ENCODE measurements at regions not wholly inside any gene's neighbourhood (a gene's known extent, or its start where the extent isn't known, plus 50 kb on each side); places are given as distances from the start of the nearest gene placed in this dataset.

- H3K27me3 Mint-ChIP-seq (ENCODE audit: insufficient read depth, low read depth, poor library complexity), result peaks cover 6% of the 10 kb centered on the region
- Histone ChIP-seq H3K4me2 (no peak overlapping the region), H3K4me1 (ENCODE audit: insufficient read depth) (no peaks in the 10 kb centered on the region), H3K79me2 (replicated peaks; ENCODE audit: insufficient read depth) (no peaks in the 10 kb centered on the region), H3K27me3 (ENCODE audit: insufficient read depth) (no peaks in the 10 kb centered on the region), H4K20me1 (replicated peaks; ENCODE audit: insufficient read depth) (no peaks in the 10 kb centered on the region), H3K27ac (ENCODE audit: low read depth) (no peak overlapping the region), H3K36me3 (ENCODE audit: insufficient read depth) (no peaks in the 10 kb centered on the region), H2AFZ (no peak overlapping the region), H3F3A (replicated peaks; ENCODE audit: low read depth) (no peaks in the 10 kb centered on the region), H3K4me3 (no peak overlapping the region), H3K9me2 (ENCODE audit: insufficient read depth) (no peaks in the 10 kb centered on the region)
- H3K27ac Mint-ChIP-seq, result no peak overlapping the region
- H3K4me1 Mint-ChIP-seq, result peaks cover 1% of the 10 kb centered on the region; the same call in 2 of the 3 replicates
- peaks cover 9% of the 10 kb centered on the region; the same call in 2 of the 3 replicates for H3K9me3 Mint-ChIP-seq
- no peak overlapping the region for H3K4me3 Mint-ChIP-seq
- no peak for ATAC-seq
- DNase-seq (ENCODE audit: low spot score), result no peak
- TF ChIP-seq REST (IDR thresholded peaks at IDR 0.05; ENCODE audit: unreplicated experiment), result no peak
- TF ChIP-seq ZNF114 (CRISPR knock-in tag; IDR thresholded peaks at IDR 0.05), result no peak
- no peak for TF ChIP-seq EZH2 (IDR thresholded peaks at IDR 0.05; ENCODE audit: low read depth, unreplicated experiment)
- no peak for TF ChIP-seq NANOG (IDR thresholded peaks at IDR 0.05; ENCODE audit: borderline replicate concordance)
- no peak for TF ChIP-seq POLR2AphosphoS5 (IDR thresholded peaks at IDR 0.05; ENCODE audit: low read depth)
- TF ChIP-seq EZH2phosphoT487 (IDR thresholded peaks at IDR 0.05; ENCODE audit: unreplicated experiment), result no peak
- TF ChIP-seq ZNF462 (CRISPR knock-in tag; IDR thresholded peaks at IDR 0.05), result no peak
- no peak for TF ChIP-seq CTCF (conservative IDR thresholded peaks at IDR 0.05; ENCODE audit: low read depth in 2 of 2)
- no peak for TF ChIP-seq CREB1 (CRISPR knock-in tag; IDR thresholded peaks at IDR 0.05; ENCODE audit: low read depth)
- TF ChIP-seq ZNF331 (CRISPR knock-in tag; IDR thresholded peaks at IDR 0.05; ENCODE audit: low read depth), result no peak
- H3K36me3 Mint-ChIP-seq (ENCODE audit: low read depth), result no peaks in the 10 kb centered on the region
Observed at GRCh38 chr16:79400462-79401149, 199.9 kb downstream of the MAF start.
